ENCODE measurements at regions not wholly inside any gene's neighbourhood (a gene's known extent, or its start where the extent isn't known, plus 50 kb on each side); places are given as distances from the start of the nearest gene placed in this dataset.

DNA sequence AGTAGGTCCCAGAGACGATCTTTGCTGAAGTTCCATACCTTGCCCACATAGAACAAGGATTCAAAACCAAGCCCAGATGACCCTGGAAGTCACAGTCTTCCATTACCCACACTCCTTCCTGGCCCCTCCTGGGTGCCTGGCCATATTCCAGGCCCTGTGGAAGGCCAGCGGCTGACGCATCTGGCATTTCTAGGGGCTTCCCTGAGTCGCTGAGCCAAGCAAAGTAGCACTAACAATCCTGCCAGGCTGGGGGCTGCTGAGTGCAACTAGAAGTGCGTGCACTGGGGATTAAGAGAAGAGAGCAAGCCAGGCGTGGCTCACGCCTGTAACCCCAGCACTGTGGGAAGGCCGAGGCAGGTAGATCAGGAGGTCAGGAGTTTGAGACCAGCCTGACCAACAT, 175.2 kb upstream of the CPEB2 start:
- TF ChIP-seq POLR2A (IDR thresholded peaks at IDR 0.05) (no peak), POLR2AphosphoS5 (IDR thresholded peaks at IDR 0.05) (no peak)
- TF ChIP-seq, protein P1, sequence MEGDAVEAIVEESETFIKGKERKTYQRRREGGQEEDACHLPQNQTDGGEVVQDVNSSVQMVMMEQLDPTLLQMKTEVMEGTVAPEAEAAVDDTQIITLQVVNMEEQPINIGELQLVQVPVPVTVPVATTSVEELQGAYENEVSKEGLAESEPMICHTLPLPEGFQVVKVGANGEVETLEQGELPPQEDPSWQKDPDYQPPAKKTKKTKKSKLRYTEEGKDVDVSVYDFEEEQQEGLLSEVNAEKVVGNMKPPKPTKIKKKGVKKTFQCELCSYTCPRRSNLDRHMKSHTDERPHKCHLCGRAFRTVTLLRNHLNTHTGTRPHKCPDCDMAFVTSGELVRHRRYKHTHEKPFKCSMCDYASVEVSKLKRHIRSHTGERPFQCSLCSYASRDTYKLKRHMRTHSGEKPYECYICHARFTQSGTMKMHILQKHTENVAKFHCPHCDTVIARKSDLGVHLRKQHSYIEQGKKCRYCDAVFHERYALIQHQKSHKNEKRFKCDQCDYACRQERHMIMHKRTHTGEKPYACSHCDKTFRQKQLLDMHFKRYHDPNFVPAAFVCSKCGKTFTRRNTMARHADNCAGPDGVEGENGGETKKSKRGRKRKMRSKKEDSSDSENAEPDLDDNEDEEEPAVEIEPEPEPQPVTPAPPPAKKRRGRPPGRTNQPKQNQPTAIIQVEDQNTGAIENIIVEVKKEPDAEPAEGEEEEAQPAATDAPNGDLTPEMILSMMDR (IDR thresholded peaks at IDR 0.05), result no peak
